HepG2 (cell line): ENCODE measurements at regions not wholly inside any gene's neighbourhood (a gene's known extent, or its start where the extent isn't known, plus 50 kb on each side); places are given as distances from the start of the nearest gene placed in this dataset.

Experiments used
- ATAC-seq: fragments of 200-7000 bp; cut with Tn5 transposase; 3 replicates; pipeline ENCODE4 v1.9.1; 2020; ENCODE audit warnings: mild to moderate bottlenecking, moderate library complexity
- BruUV-seq: library from RNA; stranded (reverse); fragments of 400-500 nt; replicated peaks from 2 replicates; lab custom pipeline; 2021; lab: Mats Ljungman, UMichigan
- CTCF ChIA-PET: fragments of 300-600 bp; formaldehyde crosslinking; extraction: SDS; loops from one replicate; lab custom pipeline; 2021; ENCODE audit warnings: low total read pairs, inconsistent platforms, low intra/inter-chr PET ratio; lab: Yijun Ruan, JAX
- POLR2A ChIA-PET: fragments of 350-600 bp; sonication (Branson Sonifier 250); formaldehyde crosslinking; loops from one replicate; lab custom pipeline; 2020; ENCODE audit warnings: antibody characterized with exemption, inconsistent platforms; lab: Yijun Ruan, JAX
- DNase-seq: peaks from one replicate; pipeline ENCODE4 v3.0.0-alpha.2; 2015; ENCODE audit warnings: low spot score
- FAIRE-seq: peaks from 3 replicates; lab custom pipeline; 2011; peaks lifted over from hg19 to GRCh38; lab: Jason Lieb, UNC
- H2AFZ ChIP-seq: one replicate; pipeline ENCODE4 v1.6.1; 2011; ENCODE audit warnings: low read length, inconsistent platforms
- H3K27ac ChIP-seq: fragments of 300-600 bp; 3 replicates; pipeline ENCODE4 v1.8.0; 2011; ENCODE audit warnings: mixed run types, mild to moderate bottlenecking, mixed read lengths, low read length, inconsistent platforms; ENCODE audit not compliant: insufficient read depth; ENCODE audit errors: extremely low read length
- H3K27me3 ChIP-seq, 2 experiments: fragments of 200-600 bp in 1 of 2; 2 replicates in 1 of 2; 3 replicates in 1 of 2; pipeline versions ENCODE4 v1.6.0 to v1.8.0; 2011; ENCODE audit warnings: low read length in 2 of 2, mild to moderate bottlenecking in 2 of 2, moderate library complexity in 2 of 2, inconsistent platforms in 1 of 2; ENCODE audit not compliant: insufficient read depth in 2 of 2, control insufficient read depth in 1 of 2
- H3K36me3 ChIP-seq, 2 experiments: fragments of 200-600 bp in 1 of 2; replicated peaks in 1 of 2; 2 replicates in 1 of 2; 3 replicates in 1 of 2; pipeline versions ENCODE4 v1.5.1 to v1.8.0; 2011; ENCODE audit warnings: low read length in 2 of 2, inconsistent platforms in 1 of 2; ENCODE audit not compliant: insufficient read depth in 2 of 2, control insufficient read depth in 1 of 2
- H3K4me1 ChIP-seq: 2 replicates; pipeline ENCODE4 v1.5.1; 2012; ENCODE audit warnings: low read length, inconsistent platforms; ENCODE audit not compliant: insufficient read depth
- H3K4me2 ChIP-seq: 2 replicates; pipeline ENCODE4 v1.6.0; 2011; ENCODE audit warnings: low read depth, low read length, inconsistent platforms
- H3K4me3 ChIP-seq, 3 experiments: fragments of 200-600 bp in 1 of 3; sonication (generic), shearing (Covaris generic) in 1 of 3; replicated peaks in 1 of 3; 2 replicates each; pipeline ENCODE4 v1.5.1; 2011 to 2016; ENCODE audit warnings: low read length in 3 of 3, inconsistent platforms in 2 of 3, low read depth in 2 of 3, mild to moderate bottlenecking in 2 of 3, control low read depth in 1 of 3, mixed read lengths in 1 of 3; ENCODE audit not compliant: insufficient read depth in 1 of 3
- H3K79me2 ChIP-seq: one replicate; pipeline ENCODE4 v1.6.1; 2011; ENCODE audit warnings: low read length, inconsistent platforms; ENCODE audit not compliant: insufficient read depth
- H3K9ac ChIP-seq: 2 replicates; pipeline ENCODE4 v1.6.0; 2011; ENCODE audit warnings: mild to moderate bottlenecking, low read depth, low read length, inconsistent platforms; ENCODE audit not compliant: insufficient read depth
- H3K9me3 ChIP-seq: 2 replicates; pipeline ENCODE4 v1.5.1; 2012; ENCODE audit warnings: mild to moderate bottlenecking, low read length
- H4K20me1 ChIP-seq: 2 replicates; pipeline ENCODE4 v1.6.0; 2011; ENCODE audit warnings: inconsistent platforms, mild to moderate bottlenecking, low read length, moderate library complexity; ENCODE audit not compliant: insufficient read depth
- ATRX ChIP-seq: sonication (generic); formaldehyde crosslinking; IDR thresholded peaks from 2 replicates; pipeline ENCODE4 v1.4.0; 2020; ENCODE audit warnings: missing genetic modification reagents, borderline replicate concordance
- EED ChIP-seq: sonication (generic); formaldehyde crosslinking; IDR thresholded peaks from 2 replicates; pipeline ENCODE4 v1.5.0; 2020; ENCODE audit warnings: mild to moderate bottlenecking, missing genetic modification reagents
- ELF3 ChIP-seq: IDR thresholded peaks from 2 replicates; pipeline ENCODE4 v1.6.1; 2016; ENCODE audit warnings: missing genetic modification reagents, missing compliant biosample characterization
- ERF ChIP-seq: IDR thresholded peaks from 2 replicates; pipeline ENCODE4 v1.6.1; 2018; ENCODE audit warnings: missing biosample characterization, missing genetic modification reagents
- PPARG ChIP-seq: conservative IDR thresholded peaks from 2 replicates; pipeline ENCODE4 v1.6.1; 2016; ENCODE audit warnings: missing biosample characterization, missing genetic modification reagents
- PRDM4 ChIP-seq: sonication (generic); formaldehyde crosslinking; IDR thresholded peaks from 2 replicates; pipeline ENCODE4 v1.9.0; 2021; ENCODE audit warnings: missing genetic modification reagents, borderline replicate concordance
- RORA ChIP-seq: sonication (generic); formaldehyde crosslinking; IDR thresholded peaks from 2 replicates; pipeline ENCODE4 v1.5.0; 2020; ENCODE audit warnings: mild to moderate bottlenecking, missing genetic modification reagents, moderate library complexity
- TRIM24 ChIP-seq: sonication (generic); formaldehyde crosslinking; IDR thresholded peaks from 2 replicates; pipeline ENCODE4 v1.8.0; 2022; ENCODE audit warnings: mild to moderate bottlenecking, missing genetic modification reagents
- XRCC5 ChIP-seq: fragments of 200-400 bp; formaldehyde crosslinking; optimal IDR thresholded peaks from 2 replicates; pipeline ENCODE3; 2017; ENCODE audit warnings: mild to moderate bottlenecking, low read length
- ZNF251 ChIP-seq: sonication (generic); formaldehyde crosslinking; IDR thresholded peaks from 2 replicates; pipeline ENCODE4 v1.9.0; 2021; ENCODE audit warnings: mild to moderate bottlenecking, missing genetic modification reagents
- ZNF710 ChIP-seq: sonication (generic); formaldehyde crosslinking; IDR thresholded peaks from 2 replicates; pipeline ENCODE4 v1.5.0; 2020; ENCODE audit warnings: mild to moderate bottlenecking, missing genetic modification reagents, borderline replicate concordance
- ZNF770 ChIP-seq: sonication (generic); formaldehyde crosslinking; IDR thresholded peaks from 2 replicates; pipeline ENCODE4 v1.5.0; 2020; ENCODE audit warnings: mild to moderate bottlenecking, missing genetic modification reagents
- ZNF775 ChIP-seq: sonication (generic); formaldehyde crosslinking; IDR thresholded peaks from 2 replicates; pipeline ENCODE4 v1.4.0; 2020; ENCODE audit warnings: missing genetic modification reagents, mild to moderate bottlenecking, moderate library complexity, borderline replicate concordance
- ZSCAN9 ChIP-seq: IDR thresholded peaks from 2 replicates; pipeline ENCODE4 v1.6.1; 2016; ENCODE audit warnings: borderline replicate concordance
- WGBS: methylation state at CpG from one replicate; pipeline ENCODE4 v1.1.6; 2017; ENCODE audit warnings: low lambda C conversion rate; 5-methylcytosine and 5-hydroxymethylcytosine counted together
- in situ Hi-C: cut with HindIII; loops from 2 replicates; pipeline ENCODE4 v1.10.0; 2017; ENCODE audit warnings: low pct_unique_long_range_greater_than_20kb; ENCODE audit not compliant: extremely low pct_ligation_motif_present
- intact Hi-C: fragments of 100-400 bp; cut with micrococcal nuclease; formaldehyde crosslinking; loops from one replicate; pipeline ENCODE4 v1.10.0; 2022; ENCODE audit not compliant: unreplicated experiment
- TF ChIP-seq, protein P1 (sequence below): IDR thresholded peaks from 2 replicates; pipeline ENCODE4 v1.6.1; 2016; ENCODE audit warnings: missing genetic modification reagents, missing compliant biosample characterization
- TF ChIP-seq, protein P2 (sequence below): sonication (generic); formaldehyde crosslinking; IDR thresholded peaks from 2 replicates; pipeline ENCODE4 v1.8.1; 2023; ENCODE audit warnings: mild to moderate bottlenecking, moderate library complexity, missing genetic modification reagents
- TF ChIP-seq, protein P3 (sequence below): IDR thresholded peaks from 2 replicates; pipeline ENCODE4 v1.6.1; 2016

DNA sequence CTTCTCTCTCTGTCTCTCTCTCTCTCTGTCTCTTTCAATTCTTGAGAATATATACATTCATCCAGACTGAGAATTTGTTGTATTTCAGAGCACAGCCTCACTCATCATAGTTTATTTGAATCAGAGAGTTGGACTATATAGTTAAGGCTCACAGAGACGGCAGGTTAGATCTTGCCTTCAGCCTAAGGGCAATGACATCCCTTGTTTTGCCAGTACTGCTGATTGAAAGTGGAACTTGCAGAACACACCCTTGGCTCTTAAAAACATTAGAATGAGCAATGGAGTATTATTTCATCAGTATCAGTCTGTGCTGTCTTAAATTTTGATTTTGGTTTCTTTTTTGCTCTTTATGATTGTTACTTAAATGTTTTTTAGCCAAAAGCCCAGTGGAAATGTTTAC, 62.0 kb upstream of the DSG1 start:
- ChIA-PET CTCF (no interaction called here), POLR2A (interaction anchor here (0.8 to 2.0 kb wide), 2 partner anchors 11 to 14 kb away, joined by 3 to 8 read pairs; no protein-coding TSS in a partner anchor)
- BruUV-seq = no TSS peak
- DNase-seq (no peak), FAIRE-seq (no peak), ATAC-seq (no peak)
- in situ Hi-C loops = no loop called here
- intact Hi-C loops = no loop called here
- TF ChIP-seq TRIM24 (no peak), ELF3 (CRISPR knock-in tag) (no peak), EED (CRISPR knock-in tag) (no peak), ZNF770 (CRISPR knock-in tag) (no peak), ZNF710 (no peak), ZNF775 (CRISPR knock-in tag) (no peak), RORA (CRISPR knock-in tag) (no peak), PPARG (no peak), PRDM4 (CRISPR knock-in tag) (no peak), ATRX (CRISPR knock-in tag) (no peak), ZNF251 (CRISPR knock-in tag) (no peak), XRCC5 (no peak), ZSCAN9 (CRISPR knock-in tag) (no peak), ERF (CRISPR knock-in tag) (no peak)
- TF ChIP-seq, protein P1, sequence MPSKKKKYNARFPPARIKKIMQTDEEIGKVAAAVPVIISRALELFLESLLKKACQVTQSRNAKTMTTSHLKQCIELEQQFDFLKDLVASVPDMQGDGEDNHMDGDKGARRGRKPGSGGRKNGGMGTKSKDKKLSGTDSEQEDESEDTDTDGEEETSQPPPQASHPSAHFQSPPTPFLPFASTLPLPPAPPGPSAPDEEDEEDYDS (CRISPR knock-in tag) = no peak
- TF ChIP-seq, protein P2, sequence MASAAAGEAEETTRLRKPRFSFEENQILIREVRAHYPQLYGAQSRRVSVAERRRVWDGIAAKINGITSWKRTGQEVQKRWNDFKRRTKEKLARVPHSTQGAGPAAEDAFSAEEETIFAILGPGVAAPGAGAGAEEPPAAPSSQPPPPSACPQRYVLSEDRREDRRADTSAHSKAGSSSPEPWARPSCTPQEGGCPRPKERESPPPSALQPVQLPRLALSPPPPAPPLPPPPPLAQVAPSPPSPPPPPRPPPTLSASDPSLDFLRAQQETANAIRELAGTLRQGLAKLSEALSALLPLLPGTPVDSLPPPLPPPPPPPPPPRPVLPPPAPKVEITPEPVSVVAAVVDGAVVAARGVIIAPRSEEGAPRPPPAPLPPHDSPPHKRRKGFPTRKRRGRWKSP = no peak
- TF ChIP-seq, protein P3, sequence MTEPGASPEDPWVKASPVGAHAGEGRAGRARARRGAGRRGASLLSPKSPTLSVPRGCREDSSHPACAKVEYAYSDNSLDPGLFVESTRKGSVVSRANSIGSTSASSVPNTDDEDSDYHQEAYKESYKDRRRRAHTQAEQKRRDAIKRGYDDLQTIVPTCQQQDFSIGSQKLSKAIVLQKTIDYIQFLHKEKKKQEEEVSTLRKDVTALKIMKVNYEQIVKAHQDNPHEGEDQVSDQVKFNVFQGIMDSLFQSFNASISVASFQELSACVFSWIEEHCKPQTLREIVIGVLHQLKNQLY (CRISPR knock-in tag) = no peak
- Histone ChIP-seq H3K36me3 (no peaks in the 10 kb centered on the region), H3K4me2 (no peak overlapping the region), H3K79me2 (no peaks in the 10 kb centered on the region), H3K9ac (no peak overlapping the region), H3K27ac (no peak overlapping the region), H3K27me3 (no peaks in the 10 kb centered on the region), H3K4me3 (no peak overlapping the region), H3K4me1 (0 out of 2 replicates have a peak, but pooled peaks cover 7% of the 10 kb centered on the region), H4K20me1 (no peaks in the 10 kb centered on the region), H2AFZ (no peak overlapping the region), H3K9me3 (no peaks in the 10 kb centered on the region)
- 91% methylated on average over 1 of the region's 1 CpG for WGBS
